Panc1 (cell line): ENCODE measurements at regions not wholly inside any gene's neighbourhood (a gene's known extent, or its start where the extent isn't known, plus 50 kb on each side); places are given as distances from the start of the nearest gene placed in this dataset.

Experiments used
- ATAC-seq: fragments of 200-7000 bp; cut with Tn5 transposase; 2 replicates; pipeline ENCODE4 v1.9.1; 2020; ENCODE audit warnings: mild to moderate bottlenecking, moderate library complexity
- BruUV-seq: library from RNA; stranded (reverse); fragments of 400-500 nt; replicated peaks from 2 replicates; lab custom pipeline; 2021; lab: Mats Ljungman, UMichigan
- CTCF ChIA-PET: fragments of 300-600 bp; sonication (Branson Sonifier 250); formaldehyde crosslinking; loops from one replicate; lab custom pipeline; 2022; ENCODE audit warnings: antibody characterized with exemption; lab: Charles Lee
- POLR2A ChIA-PET: fragments of 300-600 bp; sonication (Branson Sonifier 250); formaldehyde crosslinking; loops from one replicate; lab custom pipeline; 2022; ENCODE audit warnings: antibody characterized with exemption; lab: Charles Lee
- DNase-seq: peaks from one replicate; pipeline ENCODE4 v3.0.0-alpha.2; 2010; ENCODE audit warnings: low read depth, low spot score
- H3K27ac ChIP-seq: 2 replicates; pipeline ENCODE4 v1.5.1; 2011; ENCODE audit warnings: mild to moderate bottlenecking, low read length, inconsistent platforms
- H3K27me3 ChIP-seq: fragments of 200-500 bp; sonication (Bioruptor generic); 2 replicates; pipeline ENCODE4 v1.6.0; 2014; ENCODE audit warnings: low read length, inconsistent platforms; ENCODE audit not compliant: control insufficient read depth, insufficient read depth
- H3K36me3 ChIP-seq: fragments of 200-500 bp; sonication (Bioruptor generic); 2 replicates; pipeline ENCODE4 v1.5.1; 2014; ENCODE audit warnings: inconsistent platforms, mild to moderate bottlenecking, low read length, moderate library complexity; ENCODE audit not compliant: control insufficient read depth, insufficient read depth
- H3K4me1 ChIP-seq: 2 replicates; pipeline ENCODE4 v1.5.1; 2011; ENCODE audit warnings: inconsistent platforms, mild to moderate bottlenecking, low read length, moderate library complexity; ENCODE audit not compliant: control insufficient read depth, insufficient read depth
- H3K4me3 ChIP-seq, 2 experiments: 2 replicates each; pipeline ENCODE4 v1.5.1; 2011 to 2012; ENCODE audit warnings: low read depth in 2 of 2, low read length in 2 of 2, mild to moderate bottlenecking in 2 of 2, inconsistent platforms in 1 of 2, moderate library complexity in 1 of 2
- H3K9me3 ChIP-seq: fragments of 200-500 bp; sonication (Bioruptor generic); 2 replicates; pipeline ENCODE4 v1.5.1; 2014; ENCODE audit warnings: low read depth, mild to moderate bottlenecking, inconsistent platforms, low read length, moderate library complexity; ENCODE audit not compliant: control insufficient read depth, insufficient read depth
- CTCF ChIP-seq: fragments of 450-650 bp; IDR thresholded peaks from 2 replicates; pipeline ENCODE4 v1.5.1; 2017; ENCODE audit warnings: mild to moderate bottlenecking
- POLR2AphosphoS5 ChIP-seq: IDR thresholded peaks from 2 replicates; pipeline ENCODE4 v1.6.1; 2012; ENCODE audit warnings: mild to moderate bottlenecking, low read depth, low read length, moderate library complexity
- SIN3A ChIP-seq: IDR thresholded peaks from 2 replicates; pipeline ENCODE4 v1.6.1; 2012; ENCODE audit warnings: low read depth, mild to moderate bottlenecking, low read length, moderate library complexity, borderline replicate concordance; ENCODE audit not compliant: insufficient read depth
- TCF7L2 ChIP-seq: IDR thresholded peaks from 2 replicates; pipeline ENCODE4 v1.6.1; 2011; ENCODE audit warnings: mild to moderate bottlenecking, low read depth, low read length, inconsistent platforms
- in situ Hi-C: cut with HindIII; loops from 2 replicates; pipeline ENCODE4 v1.10.0; 2016; ENCODE audit warnings: low sequenced_read_pairs, low pct_unique_long_range_greater_than_20kb
- intact Hi-C: fragments of 100-400 bp; cut with micrococcal nuclease; formaldehyde crosslinking; loops from one replicate; pipeline ENCODE4 v1.10.0; 2022; ENCODE audit not compliant: unreplicated experiment
- TF ChIP-seq, protein P1 (sequence below), 2 experiments: IDR thresholded peaks; 2 replicates each; pipeline ENCODE4 v1.6.1; 2011 to 2012; ENCODE audit warnings: low read depth in 2 of 2, control low read depth in 1 of 2, low read length in 1 of 2, mild to moderate bottlenecking in 1 of 2, moderate library complexity in 1 of 2; ENCODE audit not compliant: insufficient read depth in 1 of 2

DNA sequence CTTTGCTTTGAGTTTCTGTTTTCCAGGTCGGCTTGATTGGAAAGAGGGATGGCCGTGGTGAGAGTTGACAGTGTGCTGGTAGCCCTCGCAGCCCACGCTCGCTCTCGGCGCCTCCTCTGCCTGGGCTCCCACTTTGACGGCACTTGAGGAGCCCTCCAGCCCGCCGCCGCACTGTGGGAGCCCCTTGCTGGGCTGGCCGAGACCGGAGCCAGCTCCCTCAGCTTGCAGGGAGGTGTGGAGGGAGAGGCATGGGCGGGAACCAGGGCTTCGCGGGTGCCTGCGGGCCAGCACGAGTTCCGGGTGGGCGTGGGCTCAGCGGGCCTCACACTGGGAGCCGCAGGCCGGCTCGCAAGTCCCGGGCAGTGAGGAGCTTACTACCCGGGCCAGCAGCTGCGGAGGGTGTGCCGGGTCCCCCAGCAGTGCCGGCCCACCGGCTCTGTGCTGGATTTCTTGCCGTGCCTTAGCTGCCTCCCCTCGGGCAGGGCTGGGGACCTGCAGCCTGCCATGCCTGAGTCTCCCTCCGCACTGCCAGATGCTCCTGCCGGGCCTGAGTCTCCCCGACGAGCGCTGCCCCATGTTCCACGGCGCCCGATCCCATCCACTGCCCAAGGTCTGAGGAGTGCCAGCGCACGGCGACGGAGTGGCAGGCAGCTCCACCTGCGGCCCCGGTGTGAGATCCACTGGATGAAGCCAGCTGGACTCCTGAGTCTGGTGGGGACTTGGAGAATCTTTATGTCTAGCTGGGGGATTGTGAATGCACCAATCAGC lies 166.4 kb upstream of the FAT1 start:
- no peak for TF ChIP-seq CTCF
- TF ChIP-seq, protein P1, sequence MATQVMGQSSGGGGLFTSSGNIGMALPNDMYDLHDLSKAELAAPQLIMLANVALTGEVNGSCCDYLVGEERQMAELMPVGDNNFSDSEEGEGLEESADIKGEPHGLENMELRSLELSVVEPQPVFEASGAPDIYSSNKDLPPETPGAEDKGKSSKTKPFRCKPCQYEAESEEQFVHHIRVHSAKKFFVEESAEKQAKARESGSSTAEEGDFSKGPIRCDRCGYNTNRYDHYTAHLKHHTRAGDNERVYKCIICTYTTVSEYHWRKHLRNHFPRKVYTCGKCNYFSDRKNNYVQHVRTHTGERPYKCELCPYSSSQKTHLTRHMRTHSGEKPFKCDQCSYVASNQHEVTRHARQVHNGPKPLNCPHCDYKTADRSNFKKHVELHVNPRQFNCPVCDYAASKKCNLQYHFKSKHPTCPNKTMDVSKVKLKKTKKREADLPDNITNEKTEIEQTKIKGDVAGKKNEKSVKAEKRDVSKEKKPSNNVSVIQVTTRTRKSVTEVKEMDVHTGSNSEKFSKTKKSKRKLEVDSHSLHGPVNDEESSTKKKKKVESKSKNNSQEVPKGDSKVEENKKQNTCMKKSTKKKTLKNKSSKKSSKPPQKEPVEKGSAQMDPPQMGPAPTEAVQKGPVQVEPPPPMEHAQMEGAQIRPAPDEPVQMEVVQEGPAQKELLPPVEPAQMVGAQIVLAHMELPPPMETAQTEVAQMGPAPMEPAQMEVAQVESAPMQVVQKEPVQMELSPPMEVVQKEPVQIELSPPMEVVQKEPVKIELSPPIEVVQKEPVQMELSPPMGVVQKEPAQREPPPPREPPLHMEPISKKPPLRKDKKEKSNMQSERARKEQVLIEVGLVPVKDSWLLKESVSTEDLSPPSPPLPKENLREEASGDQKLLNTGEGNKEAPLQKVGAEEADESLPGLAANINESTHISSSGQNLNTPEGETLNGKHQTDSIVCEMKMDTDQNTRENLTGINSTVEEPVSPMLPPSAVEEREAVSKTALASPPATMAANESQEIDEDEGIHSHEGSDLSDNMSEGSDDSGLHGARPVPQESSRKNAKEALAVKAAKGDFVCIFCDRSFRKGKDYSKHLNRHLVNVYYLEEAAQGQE (IDR thresholded peaks at IDR 0.05; ENCODE audit: insufficient read depth in 1 of 2, low read depth in 2 of 2, low read length in 1 of 2) = no peak
- TF ChIP-seq POLR2AphosphoS5 = no peak
- TF ChIP-seq TCF7L2 = no peak
- no peak for TF ChIP-seq SIN3A
- in situ Hi-C loops = no loop called here
- CTCF ChIA-PET = no interaction called here

DNA sequence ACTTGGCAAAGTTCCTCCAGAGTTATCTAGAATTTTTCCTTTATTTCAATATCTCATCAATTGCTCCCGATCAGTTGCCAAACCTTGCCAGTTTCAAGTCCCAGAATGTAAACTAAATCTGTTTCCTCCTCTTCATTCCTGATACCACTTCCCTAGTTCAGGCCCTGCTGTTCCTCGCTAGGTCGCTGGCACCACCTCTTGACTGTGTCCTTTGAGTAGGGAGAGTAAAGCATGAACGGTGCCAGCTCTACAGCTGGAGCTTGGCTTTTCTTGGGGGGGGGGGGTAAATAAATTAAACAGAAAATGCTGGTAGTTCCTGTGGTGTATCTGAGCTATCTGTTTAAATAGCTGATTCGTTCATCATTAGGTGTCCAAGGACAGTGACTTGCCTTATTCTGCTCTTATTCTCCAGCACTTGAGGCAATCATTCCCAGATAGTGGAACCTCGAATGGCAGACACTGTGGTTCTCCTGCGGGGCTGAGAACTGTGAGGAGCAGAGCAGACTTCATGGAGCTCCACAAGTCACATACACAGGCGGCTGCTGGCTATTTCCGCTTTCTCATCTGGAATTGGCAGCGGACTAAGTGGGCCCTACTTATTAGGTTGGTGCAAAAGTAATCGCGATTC lies 168.3 kb upstream of the FAT1 start:
- CTCF ChIA-PET = interaction anchor here (0.6 kb wide), 1 partner anchor 755 kb away, joined by 3 read pairs; no protein-coding TSS in a partner anchor

More for the DNA sequence above, 166.4 kb upstream of the FAT1 start:
- no peak overlapping the region for H3K4me3 ChIP-seq
- no peaks in the 10 kb centered on the region for H3K9me3 ChIP-seq
- H3K4me1 ChIP-seq = peaks cover 6% of the 10 kb centered on the region; the same call in 1 of the 2 replicates
- BruUV-seq = no TSS peak
- no peaks in the 10 kb centered on the region for H3K27me3 ChIP-seq
- no peaks in the 10 kb centered on the region for H3K36me3 ChIP-seq
- POLR2A ChIA-PET = no interaction called here
- H3K27ac ChIP-seq = no peak overlapping the region
- intact Hi-C loops = no loop called here
- no peak for ATAC-seq
- DNase-seq = no peak

More for the DNA sequence above, 168.3 kb upstream of the FAT1 start:
- no peaks in the 10 kb centered on the region for H3K36me3 ChIP-seq
- no peak for ATAC-seq
- no TSS peak for BruUV-seq
- H3K27ac ChIP-seq = no peak overlapping the region
- POLR2A ChIA-PET = interaction anchor here (0.6 kb wide), 1 partner anchor 10 kb away, joined by 3 read pairs; no protein-coding TSS in a partner anchor
- intact Hi-C loops = no loop called here
- H3K27me3 ChIP-seq = no peaks in the 10 kb centered on the region
- H3K9me3 ChIP-seq = no peaks in the 10 kb centered on the region
- H3K4me1 ChIP-seq = peaks cover 3% of the 10 kb centered on the region; the same call in 1 of the 2 replicates
- no peak for DNase-seq
- H3K4me3 ChIP-seq = no peak overlapping the region
- no peak for TF ChIP-seq SIN3A
- TF ChIP-seq TCF7L2 = no peak
- TF ChIP-seq, protein P1 (IDR thresholded peaks at IDR 0.05; ENCODE audit: insufficient read depth in 1 of 2, low read depth in 2 of 2, low read length in 1 of 2) = no peak
- TF ChIP-seq CTCF = no peak
- TF ChIP-seq POLR2AphosphoS5 = no peak
- in situ Hi-C loops = no loop called here
